ENCODE measurements at regions not wholly inside any gene's neighbourhood (a gene's known extent, or its start where the extent isn't known, plus 50 kb on each side); places are given as distances from the start of the nearest gene placed in this dataset.

GRCh38 chr20:55500130-55500529 lies 505.2 kb downstream of the CBLN4 start:
- Histone ChIP-seq H3K27me3 (no peaks in the 10 kb centered on the region), H3K36me3 (no peaks in the 10 kb centered on the region), H3K4me3 (no peak overlapping the region), H3K27ac (no peak overlapping the region), H3K9me3 (no peaks in the 10 kb centered on the region), H3K4me1 (no peaks in the 10 kb centered on the region)
- ATAC-seq = no peak
- DNase-seq = no peak
- intact Hi-C loops (cut with DNase I) = no loop called here
- WGBS (ENCODE audit: insufficient coverage, low coverage, low lambda C conversion rate, missing lambda C conversion rate) = 52% methylated on average over 4 of the region's 4 CpGs
- no peak for TF ChIP-seq CTCF (IDR thresholded peaks at IDR 0.05)

GRCh38 chr20:55488593-55488992 lies 516.7 kb downstream of the CBLN4 start:
- H3K4me1 ChIP-seq = no peaks in the 10 kb centered on the region
- H3K4me3 ChIP-seq = no peak overlapping the region
- no peak for DNase-seq
- H3K27me3 ChIP-seq = no peaks in the 10 kb centered on the region
- no peak overlapping the region for H3K27ac ChIP-seq
- no peaks in the 10 kb centered on the region for H3K36me3 ChIP-seq
- intact Hi-C loops (cut with DNase I) = no loop called here
- 50% methylated on average over 1 of the region's 1 CpG for WGBS (ENCODE audit: insufficient coverage, low coverage, low lambda C conversion rate, missing lambda C conversion rate)
- H3K9me3 ChIP-seq = no peaks in the 10 kb centered on the region
- no peak for ATAC-seq
- no peak for TF ChIP-seq CTCF (IDR thresholded peaks at IDR 0.05)
- TF ChIP-seq POLR2A (IDR thresholded peaks at IDR 0.05) = no peak

GRCh38 chr20:55478724-55479450 lies 526.4 kb downstream of the CBLN4 start:
- Histone ChIP-seq H3K27ac (no peak overlapping the region), H3K36me3 (no peaks in the 10 kb centered on the region), H3K27me3 (no peaks in the 10 kb centered on the region), H3K4me1 (no peaks in the 10 kb centered on the region), H3K9me3 (no peaks in the 10 kb centered on the region), H3K4me3 (no peak overlapping the region)
- intact Hi-C loops (cut with DNase I) = no loop called here
- DNase-seq (no peak), ATAC-seq (no peak)
- TF ChIP-seq CTCF (IDR thresholded peaks at IDR 0.05) = no peak
- TF ChIP-seq POLR2A (IDR thresholded peaks at IDR 0.05) = no peak
- 23% methylated on average over 2 of the region's 2 CpGs for WGBS (ENCODE audit: insufficient coverage, low coverage, low lambda C conversion rate, missing lambda C conversion rate)

GRCh38 chr20:55472704-55473103 lies 532.6 kb downstream of the CBLN4 start:
- no peaks in the 10 kb centered on the region for H3K36me3 ChIP-seq
- intact Hi-C loops (cut with DNase I) = no loop called here
- no peaks in the 10 kb centered on the region for H3K27me3 ChIP-seq
- DNase-seq (no peak), ATAC-seq (no peak)
- no peaks in the 10 kb centered on the region for H3K9me3 ChIP-seq
- peaks cover 0 to 10% (median 3%) of the 10 kb centered on the region in 4 donors for H3K4me1 ChIP-seq
- WGBS (ENCODE audit: insufficient coverage, low coverage, low lambda C conversion rate, missing lambda C conversion rate) = 64% methylated on average over 3 of the region's 4 CpGs
- no peak overlapping the region for H3K4me3 ChIP-seq
- TF ChIP-seq CTCF (IDR thresholded peaks at IDR 0.05) (no peak), POLR2A (IDR thresholded peaks at IDR 0.05) (no peak)
- H3K27ac ChIP-seq = no peak overlapping the region
